NCI-H2196 treated with DMSO at 0.1 percent for 48 hours (cell line): ENCODE measurements at regions not wholly inside any gene's neighbourhood (a gene's known extent, or its start where the extent isn't known, plus 50 kb on each side); places are given as distances from the start of the nearest gene placed in this dataset.

Source experiments
- DNase-seq: peaks from one replicate; lab custom pipeline; 2025; ENCODE audit not compliant: unreplicated experiment; lab: John Stamatoyannopoulos, UW

GRCh38 chr10:125344573-125345171 lies 184.3 kb upstream of the CTBP2 start:
- DNase-seq = no peak

- no peak for DNase-seq
Observed at GRCh38 chr10:125343983-125344382, 183.6 kb upstream of the CTBP2 start.

GRCh38 chr10:125343118-125343925 lies 183.0 kb upstream of the CTBP2 start:
- no peak for DNase-seq

- no peak for DNase-seq
Observed at GRCh38 chr10:125341611-125342010, 181.2 kb upstream of the CTBP2 start.

- no peak for DNase-seq
Observed at GRCh38 chr10:125340903-125341302, 180.5 kb upstream of the CTBP2 start.

GRCh38 chr10:125337510-125337909 lies 177.1 kb upstream of the CTBP2 start:
- DNase-seq = no peak

GRCh38 chr10:125334545-125334944 lies 174.2 kb upstream of the CTBP2 start:
- DNase-seq = no peak

GRCh38 chr10:125333769-125334168 lies 173.4 kb upstream of the CTBP2 start:
- DNase-seq = no peak

- DNase-seq = no peak
Observed at GRCh38 chr10:125333209-125333591, 172.8 kb upstream of the CTBP2 start.

- no peak for DNase-seq
Observed at GRCh38 chr10:125332548-125333208, 172.3 kb upstream of the CTBP2 start.

- no peak for DNase-seq
Observed at GRCh38 chr10:125331056-125331455, 170.7 kb upstream of the CTBP2 start.

- DNase-seq = no peak
Observed at GRCh38 chr10:125329056-125329455, 168.7 kb upstream of the CTBP2 start.

GRCh38 chr10:125325326-125325725 lies 165.0 kb upstream of the CTBP2 start:
- no peak for DNase-seq

GRCh38 chr10:125316436-125316835 lies 156.1 kb upstream of the CTBP2 start:
- no peak for DNase-seq

GRCh38 chr10:125300937-125301336 lies 140.6 kb upstream of the CTBP2 start:
- DNase-seq = no peak

- no peak for DNase-seq
Observed at GRCh38 chr10:125299461-125299860, 139.1 kb upstream of the CTBP2 start.

- no peak for DNase-seq
Observed at GRCh38 chr10:125296598-125296997, 136.2 kb upstream of the CTBP2 start.

GRCh38 chr10:125294109-125294508 lies 133.7 kb upstream of the CTBP2 start:
- DNase-seq = no peak

- DNase-seq = no peak
Observed at GRCh38 chr10:125291836-125292235, 131.5 kb upstream of the CTBP2 start.

GRCh38 chr10:125289461-125289860 lies 129.1 kb upstream of the CTBP2 start:
- no peak for DNase-seq

- no peak for DNase-seq
Observed at GRCh38 chr10:125284875-125285597, 124.7 kb upstream of the CTBP2 start.
